Tibial nerve (tissue), 4 donors: ENCODE measurements at regions not wholly inside any gene's neighbourhood (a gene's known extent, or its start where the extent isn't known, plus 50 kb on each side); places are given as distances from the start of the nearest gene placed in this dataset.

ENCODE experiments used
- CTCF ChIP-seq, 5 experiments: fragments of 200-600 bp in 3 of 5; fragments of 450-650 bp in 2 of 5; sonication (generic) in 3 of 5; IDR thresholded peaks; one replicate each; pipeline ENCODE4 v1.5.1; 2016 to 2019; ENCODE audit warnings: antibody characterized with exemption in 5 of 5, mild to moderate bottlenecking in 3 of 5, moderate library complexity in 2 of 5
- EP300 ChIP-seq, 2 donors: sonication (generic); formaldehyde crosslinking; IDR thresholded peaks; one replicate each; pipeline ENCODE4 v1.6.1; 2017; ENCODE audit warnings: antibody characterized with exemption in 2 of 2, mild to moderate bottlenecking in 1 of 2
- POLR2A ChIP-seq, 2 donors: fragments of 450-650 bp; IDR thresholded peaks; one replicate each; pipeline ENCODE4 v1.6.1; 2017; ENCODE audit warnings: antibody characterized with exemption in 2 of 2, mild to moderate bottlenecking in 2 of 2, moderate library complexity in 2 of 2

- no peak for TF ChIP-seq CTCF (IDR thresholded peaks at IDR 0.05)
- no peak for TF ChIP-seq POLR2A (IDR thresholded peaks at IDR 0.05)
- TF ChIP-seq EP300 (IDR thresholded peaks at IDR 0.05) = no peak
Observed at GRCh38 chr15:38618242-38618955, 53.8 kb upstream of the RASGRP1 start.
